Stimulated activated naive CD4-positive, alpha-beta T cell (primary cell): ENCODE measurements at regions not wholly inside any gene's neighbourhood (a gene's known extent, or its start where the extent isn't known, plus 50 kb on each side); places are given as distances from the start of the nearest gene placed in this dataset.
"Not testable (repeated sequence)": the region's sequence is repeated elsewhere in the genome, so short reads cannot be mapped to it uniquely, and the experiment has no call there.

Experiments used
- DNase-seq, 6 experiments: peaks; one replicate each; lab custom pipeline; 2025; lab: John Stamatoyannopoulos, UW

- no peak for DNase-seq
Observed at GRCh38 chrX:1903236-1903935, 288.5 kb downstream of the ASMT start.

DNA sequence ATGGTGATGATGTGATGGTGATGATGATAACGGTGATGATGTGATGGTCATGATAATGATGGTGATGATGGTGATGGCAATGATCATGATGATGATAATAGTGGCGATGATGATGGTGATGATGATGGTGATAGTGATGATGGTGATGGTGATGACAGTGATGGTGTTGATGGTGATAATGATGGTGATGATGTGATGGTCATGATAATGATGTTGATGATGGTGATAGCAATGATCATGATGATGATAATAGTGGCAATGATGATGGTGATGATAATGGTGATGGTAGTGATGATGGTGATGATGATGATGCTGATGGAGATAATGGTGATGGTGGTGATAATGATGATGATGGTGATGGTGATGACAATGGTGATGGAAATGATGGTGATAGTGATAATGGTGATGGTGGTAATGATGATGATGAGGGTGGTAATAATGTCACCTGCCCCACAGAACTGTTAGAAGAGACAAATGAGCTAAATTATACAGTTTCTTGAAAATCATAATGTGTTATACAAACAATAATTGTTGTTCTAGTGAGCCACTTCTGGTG is 289.9 kb downstream of the ASMT start:
- DNase-seq = no peak

DNA sequence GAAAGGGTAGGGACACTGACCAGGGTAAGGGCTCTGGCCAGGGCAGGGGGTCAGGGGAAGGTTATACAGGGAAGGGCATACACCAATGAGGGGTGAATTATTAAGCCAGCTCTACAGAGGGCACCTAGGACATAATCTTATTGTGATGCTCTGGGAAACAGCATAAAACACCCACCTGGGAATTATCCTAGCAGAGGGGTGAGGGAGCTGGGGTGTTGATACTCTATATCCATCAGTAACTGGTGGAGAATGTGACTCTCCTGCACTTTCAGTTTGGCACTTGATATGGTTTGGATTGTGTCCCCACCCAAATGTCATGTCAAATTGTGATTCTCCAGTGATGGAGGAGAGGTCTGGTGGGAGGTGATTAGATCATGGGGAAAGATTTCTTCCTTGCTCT is 291.2 kb downstream of the ASMT start:
- no peak for DNase-seq

DNA sequence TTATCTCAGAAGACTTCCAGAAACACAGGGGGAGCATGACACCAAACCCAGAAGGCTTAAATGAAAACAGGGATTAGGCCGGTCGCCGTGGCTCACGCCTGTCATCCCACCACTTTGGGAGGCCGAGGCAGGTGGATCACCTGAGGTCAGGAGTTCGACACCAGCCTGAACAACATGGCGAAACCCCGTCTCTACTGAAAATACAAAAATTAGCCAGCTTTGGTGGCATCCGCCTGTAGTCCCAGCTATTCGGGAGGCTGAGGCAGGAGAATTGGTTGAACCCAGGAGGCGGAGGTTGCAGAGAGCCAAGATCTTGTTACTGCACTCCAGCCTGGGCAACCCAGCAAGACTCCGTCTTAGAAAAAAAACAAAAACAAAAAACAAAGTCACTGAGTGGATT is 294.1 kb downstream of the ASMT start:
- DNase-seq = not testable (repeated sequence)

GRCh38 chrX:1909419-1910206 is 294.8 kb downstream of the ASMT start:
- DNase-seq = no peak

DNA sequence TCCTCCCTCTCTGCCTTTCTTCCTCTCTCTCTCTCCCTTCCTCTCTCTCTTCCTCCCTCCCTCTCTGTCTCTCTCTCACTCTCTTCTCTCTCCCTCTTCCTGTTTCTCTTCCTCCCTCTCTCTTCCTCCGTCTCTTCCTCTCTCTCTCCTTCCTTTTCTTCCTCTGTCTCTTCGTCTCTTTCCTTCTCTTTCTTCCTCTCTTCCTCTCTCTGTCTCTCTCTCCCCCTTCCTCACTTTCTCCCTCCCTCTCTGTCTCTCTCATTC is 295.3 kb downstream of the ASMT start:
- no peak for DNase-seq

DNA sequence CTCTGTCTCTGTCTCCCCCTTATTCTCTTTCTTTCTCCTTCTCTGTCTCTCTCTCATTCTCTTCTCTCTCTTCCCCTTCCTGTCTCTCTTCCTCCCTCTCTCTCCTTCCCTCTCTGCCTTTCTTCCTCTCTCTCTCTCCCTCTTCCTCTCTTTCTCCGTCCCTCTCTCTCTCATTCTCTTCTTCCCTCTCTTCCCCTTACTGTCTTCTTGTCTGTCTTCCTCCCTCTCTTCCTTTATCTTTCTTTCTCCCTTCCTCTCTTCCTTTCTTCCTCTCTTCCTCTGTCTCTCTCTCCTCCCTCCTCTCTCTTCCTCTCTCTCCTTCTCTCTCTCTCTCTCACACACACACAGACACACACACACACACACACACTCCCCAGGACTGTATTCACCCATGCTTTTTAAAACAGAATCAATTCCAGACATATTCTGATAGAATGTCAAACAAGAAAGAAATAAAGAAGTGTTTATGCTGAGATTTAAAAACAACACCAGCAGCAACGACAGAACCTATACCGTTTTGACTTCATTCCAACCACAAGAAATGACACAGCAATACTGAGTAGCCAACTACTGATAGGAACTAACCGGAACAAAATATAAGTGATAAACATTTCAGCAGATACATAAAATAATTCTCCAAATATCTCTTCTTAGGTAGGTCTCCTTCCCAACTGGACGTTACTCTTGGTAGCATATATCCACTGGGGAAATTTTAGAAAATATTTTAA is 296.7 kb downstream of the ASMT start:
- no peak for DNase-seq

GRCh38 chrX:1912193-1912592 is 297.3 kb downstream of the ASMT start:
- DNase-seq = no peak

GRCh38 chrX:1914606-1915365 is 299.9 kb downstream of the ASMT start:
- DNase-seq = no peak

- no peak for DNase-seq
Observed at GRCh38 chrX:1918780-1919179, 303.9 kb downstream of the ASMT start.

DNA sequence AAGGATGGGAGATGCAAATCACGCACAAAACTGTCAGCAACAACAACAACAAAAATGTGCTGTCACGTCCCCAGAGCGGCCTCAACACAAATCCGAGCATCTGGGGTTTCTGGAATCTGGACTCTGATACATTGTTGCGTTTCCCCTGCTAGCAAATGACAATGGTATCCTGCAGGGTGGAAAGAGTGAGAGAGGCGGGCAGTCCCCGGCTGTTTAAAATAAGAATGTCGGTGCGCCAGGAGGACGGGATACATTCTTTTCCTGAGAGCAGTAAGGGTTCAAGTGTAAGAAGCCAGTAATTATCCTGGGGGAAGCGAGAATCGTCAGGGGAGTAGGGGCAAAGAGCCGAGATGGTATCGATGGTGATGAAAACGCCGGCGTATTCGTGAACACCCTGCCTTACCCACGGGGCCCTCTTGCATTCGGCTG is 310.2 kb downstream of the ASMT start:
- no peak for DNase-seq

DNA sequence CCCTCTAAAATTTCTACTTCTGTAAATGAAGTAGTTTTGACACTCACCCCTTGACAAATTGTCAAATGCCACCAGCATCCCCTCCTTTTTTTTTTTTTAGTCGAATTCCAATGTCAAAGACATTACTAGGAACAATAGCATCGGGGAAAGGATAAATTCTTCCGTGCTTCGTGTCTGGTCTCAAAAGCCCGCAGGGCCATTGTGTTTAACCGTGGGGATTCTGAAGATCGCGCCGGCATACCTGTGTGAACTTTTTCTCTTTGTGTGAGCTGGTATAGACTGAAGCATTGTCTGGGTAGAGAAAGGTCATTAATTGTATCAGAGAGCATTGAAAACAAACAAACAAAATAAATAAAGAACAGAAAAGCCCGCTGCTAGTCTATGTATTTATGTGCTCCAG is 313.9 kb downstream of the ASMT start:
- DNase-seq = no peak

GRCh38 chrX:1932231-1932630 is 317.4 kb downstream of the ASMT start:
- no peak for DNase-seq

- no peak for DNase-seq
Observed at GRCh38 chrX:1933964-1934363, 319.1 kb downstream of the ASMT start.

- DNase-seq = no peak
Observed at GRCh38 chrX:1935805-1936204, 320.9 kb downstream of the ASMT start.

DNA sequence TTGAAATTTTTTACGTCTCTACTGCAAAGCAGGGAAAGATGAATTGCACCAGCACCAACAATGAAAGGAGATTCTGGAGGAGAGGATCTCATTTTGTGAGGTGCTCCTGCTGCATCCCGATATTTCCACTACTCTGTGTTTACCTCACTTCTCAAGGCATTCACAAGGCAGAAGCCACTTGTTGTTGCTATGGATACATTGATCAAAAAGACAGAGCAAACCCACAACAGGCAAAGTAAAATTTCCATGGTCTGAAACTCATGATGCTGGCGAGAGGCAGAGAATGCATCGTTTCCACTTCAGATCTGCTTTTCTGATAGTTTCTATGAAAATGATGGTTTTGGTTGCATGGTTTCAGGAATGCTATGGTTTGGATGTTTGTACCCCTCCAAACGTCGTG is 323.3 kb downstream of the ASMT start:
- no peak for DNase-seq

GRCh38 chrX:1941321-1941720 is 326.5 kb downstream of the ASMT start:
- no peak for DNase-seq

GRCh38 chrX:1945879-1946278 is 331.0 kb downstream of the ASMT start:
- no peak for DNase-seq

- no peak for DNase-seq
Observed at GRCh38 chrX:1946974-1947373, 332.1 kb downstream of the ASMT start.
